ENCODE measurements at regions not wholly inside any gene's neighbourhood (a gene's known extent, or its start where the extent isn't known, plus 50 kb on each side); places are given as distances from the start of the nearest gene placed in this dataset.

DNA sequence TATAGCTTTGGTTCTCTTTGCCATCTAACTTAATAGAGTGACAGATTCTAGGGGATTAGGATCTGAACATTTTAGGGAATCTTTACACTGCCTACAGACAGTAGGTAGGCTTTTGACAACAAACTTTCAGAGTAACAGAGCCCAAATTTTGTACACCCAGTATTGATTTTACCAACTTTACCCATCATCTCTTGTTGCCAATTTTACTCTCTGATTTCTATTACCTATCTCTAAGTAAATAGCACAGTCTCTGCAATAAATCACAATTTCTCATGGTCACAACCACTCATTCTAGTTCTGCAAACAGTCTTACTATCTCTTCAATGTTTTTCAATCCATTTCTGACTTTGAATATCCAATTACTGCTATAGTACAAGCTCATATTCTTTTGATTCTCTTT is 1097.6 kb upstream of the PHF14 start:
- no peak for DNase-seq

DNA sequence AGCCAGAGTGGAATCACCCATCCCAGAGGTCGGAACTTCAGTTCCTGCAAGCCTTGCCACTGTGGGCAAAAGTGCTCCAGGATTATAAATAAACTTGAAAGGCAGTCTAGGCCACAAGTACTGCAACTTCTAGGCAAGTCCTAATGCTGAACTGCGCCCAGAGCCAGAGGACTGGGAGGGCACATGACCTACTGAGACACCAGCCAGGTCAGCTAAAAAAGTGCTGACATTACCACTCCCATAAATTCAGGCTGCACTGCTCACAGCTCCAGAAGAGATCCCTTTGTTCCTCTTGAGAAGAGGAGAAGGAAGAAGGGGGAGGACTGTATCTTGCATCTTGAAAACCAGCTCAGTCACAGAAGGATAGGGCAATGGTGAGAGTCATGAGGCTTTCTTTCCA is 1084.1 kb upstream of the PHF14 start:
- no peak for DNase-seq

DNA sequence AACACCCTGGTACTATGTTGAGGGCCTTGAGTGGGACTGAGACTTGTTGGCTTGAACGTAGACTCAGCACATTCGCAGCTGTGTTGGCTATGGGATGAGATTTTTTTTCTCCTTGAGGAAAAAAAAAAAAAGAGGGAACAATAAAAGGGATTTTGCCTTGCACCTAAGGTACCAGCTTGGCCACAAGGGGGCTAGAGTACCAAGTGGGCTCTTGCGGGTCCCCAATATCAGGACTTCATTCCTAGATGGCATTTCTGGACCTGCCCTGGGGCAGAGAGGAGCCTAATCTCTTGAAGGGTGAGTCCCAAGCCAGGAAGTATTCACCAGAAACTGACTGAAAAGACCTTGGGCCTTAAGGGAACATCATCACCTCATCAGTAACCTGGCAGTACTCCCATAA is 1083.6 kb upstream of the PHF14 start:
- no peak for DNase-seq

GRCh38 chr7:9891056-9891455 is 1082.6 kb upstream of the PHF14 start:
- DNase-seq = no peak

DNA sequence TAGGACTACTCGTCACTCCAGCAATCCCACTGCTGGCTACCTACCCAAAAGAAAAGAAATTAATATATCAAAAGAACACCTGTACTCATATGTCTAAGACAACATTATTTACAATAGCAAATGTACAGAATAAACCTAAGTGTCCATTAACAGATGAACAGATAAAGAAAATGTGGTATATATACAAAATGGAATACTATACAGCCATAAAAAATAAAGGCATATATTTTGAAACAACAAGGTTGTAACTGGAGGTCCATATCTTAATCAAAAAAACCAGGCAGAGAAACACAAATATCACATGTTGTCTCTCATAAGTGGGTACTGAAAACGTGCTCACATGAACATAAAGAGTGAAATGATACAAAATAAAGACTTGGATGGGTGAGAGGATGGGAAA is 1073.3 kb upstream of the PHF14 start:
- DNase-seq = no peak

- no peak for DNase-seq
Observed at GRCh38 chr7:9921326-9921725, 1052.3 kb upstream of the PHF14 start.

DNA sequence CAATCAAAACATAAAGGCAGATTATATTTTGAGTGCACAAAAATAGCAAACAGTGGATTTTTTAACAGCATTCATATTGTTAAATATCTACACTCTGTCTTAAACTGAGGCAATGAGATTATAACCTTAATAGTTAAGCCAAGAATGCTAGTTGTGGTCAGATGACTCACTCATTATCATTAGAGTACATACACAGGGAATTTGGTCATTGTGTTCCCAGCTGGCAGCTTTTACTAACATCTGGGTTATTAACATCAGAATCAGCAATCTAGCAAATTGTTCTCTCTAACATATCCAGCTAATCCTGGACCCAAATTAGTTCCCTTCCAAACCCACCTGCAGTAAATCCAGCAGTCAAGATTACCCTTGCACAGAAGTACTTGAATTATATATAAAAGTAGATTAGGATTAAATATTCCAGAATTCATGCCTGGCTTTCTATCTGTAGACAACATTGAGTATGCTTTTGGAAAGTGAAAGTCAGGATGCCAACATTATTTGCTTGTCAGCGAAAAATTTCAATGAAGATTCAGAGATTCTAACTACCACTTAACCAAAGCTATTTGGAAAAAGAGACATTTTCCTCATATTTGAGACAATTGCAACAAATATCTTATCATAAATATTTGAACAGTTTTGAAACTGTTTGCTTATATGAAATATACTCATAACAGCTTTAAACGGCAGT is 1035.6 kb upstream of the PHF14 start:
- DNase-seq = no peak

DNA sequence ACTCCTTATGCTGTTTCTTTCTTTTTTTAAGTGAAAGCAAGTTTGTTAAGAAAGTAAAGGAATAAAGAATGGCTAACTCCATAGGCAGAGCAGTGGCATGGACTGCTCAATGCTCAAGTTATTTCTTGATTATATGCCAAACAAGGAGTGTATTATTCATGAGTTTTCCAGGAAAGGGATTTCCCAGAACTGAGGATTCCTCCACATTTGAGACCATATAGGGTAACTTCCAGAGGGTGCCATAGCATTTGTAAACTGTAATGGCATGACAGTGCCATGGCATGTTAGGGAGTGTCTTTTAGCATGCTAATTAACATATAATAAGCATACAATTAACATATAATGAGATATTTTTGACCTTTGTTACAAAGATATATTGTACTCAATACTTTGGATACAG is 1034.5 kb upstream of the PHF14 start:
- DNase-seq = no peak

GRCh38 chr7:9945131-9945530 is 1028.5 kb upstream of the PHF14 start:
- DNase-seq = peak; percentile 74

DNA sequence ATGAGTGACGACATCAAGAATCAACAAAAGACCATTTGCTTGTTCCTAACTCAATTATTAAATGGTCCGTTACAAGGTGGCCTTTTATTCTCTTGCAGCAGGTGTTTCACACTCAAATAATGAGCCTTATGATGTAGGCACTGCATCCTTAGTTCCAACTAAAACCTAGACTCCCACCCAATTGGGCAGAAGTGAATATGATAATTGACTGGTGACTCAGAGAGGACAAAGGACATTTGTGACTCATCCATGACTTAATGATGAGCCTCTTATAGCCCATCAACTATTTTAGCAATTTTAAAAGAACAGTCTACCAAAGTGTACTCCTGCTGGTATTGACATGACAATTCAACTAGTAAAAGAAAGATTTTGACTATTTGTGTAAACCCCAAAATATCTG is 1027.8 kb upstream of the PHF14 start:
- peak; percentile 92 for DNase-seq

GRCh38 chr7:9955138-9955537 is 1018.5 kb upstream of the PHF14 start:
- DNase-seq = no peak

DNA sequence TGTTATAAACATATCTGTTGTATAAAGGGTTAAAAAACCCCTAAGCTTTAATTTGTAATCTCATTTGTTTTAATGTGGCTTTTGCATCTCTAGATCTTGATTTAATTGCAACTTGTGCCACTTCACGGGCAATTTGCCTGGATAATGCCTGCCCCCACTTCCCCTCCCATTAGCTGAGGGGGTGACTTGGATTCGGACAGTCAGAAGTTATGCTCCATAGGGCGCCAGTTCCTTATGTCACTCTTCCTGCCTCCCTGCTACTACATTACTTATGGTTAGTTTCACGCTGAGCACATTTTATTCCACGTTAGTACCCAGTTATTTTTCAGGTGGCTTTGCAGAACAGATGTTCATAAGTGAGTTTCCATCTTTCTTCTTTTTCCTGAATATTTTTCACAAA is 1015.2 kb upstream of the PHF14 start:
- no peak for DNase-seq

DNA sequence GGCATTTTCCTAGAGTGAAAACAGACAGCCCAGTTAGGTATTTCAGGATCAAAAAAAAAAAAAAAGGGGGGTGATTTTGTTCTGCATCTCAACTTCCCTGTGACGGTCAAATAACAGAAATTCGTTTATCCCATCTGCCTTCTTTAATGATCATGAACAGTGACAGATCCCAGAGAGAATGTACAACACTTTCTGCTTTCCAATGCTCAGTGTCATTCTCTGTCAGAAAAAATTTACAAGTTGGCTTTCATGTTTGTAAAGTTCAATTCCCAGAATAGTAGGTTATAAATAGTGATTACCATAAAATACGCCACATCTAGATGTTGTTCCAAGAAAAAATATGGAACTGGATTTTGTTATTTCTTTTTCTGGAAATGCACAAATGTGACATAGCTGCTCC is 1013.2 kb upstream of the PHF14 start:
- no peak for DNase-seq

- no peak for DNase-seq
Observed at GRCh38 chr7:9961161-9961922, 1012.3 kb upstream of the PHF14 start.

DNA sequence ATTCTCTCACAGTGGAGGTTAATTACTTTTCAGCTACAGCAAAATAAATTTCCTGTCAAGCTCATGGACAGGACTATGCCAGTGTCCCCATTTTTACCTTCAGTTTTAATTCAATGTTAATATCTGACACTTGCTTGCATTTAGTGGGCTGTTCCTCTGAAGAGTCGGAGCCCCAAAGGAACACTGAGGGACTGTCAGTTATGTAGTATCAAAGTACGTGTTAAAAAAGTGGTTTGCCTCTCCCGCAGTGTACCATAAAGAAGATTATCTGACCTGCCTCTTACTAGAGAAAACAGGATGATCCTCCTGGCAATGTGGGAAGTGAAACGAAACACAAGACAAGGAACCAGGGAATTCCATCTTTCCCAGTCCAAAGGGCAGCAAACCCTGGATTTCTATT is 1010.9 kb upstream of the PHF14 start:
- DNase-seq = no peak

- no peak for DNase-seq
Observed at GRCh38 chr7:9978106-9979064, 995.3 kb upstream of the PHF14 start.

DNA sequence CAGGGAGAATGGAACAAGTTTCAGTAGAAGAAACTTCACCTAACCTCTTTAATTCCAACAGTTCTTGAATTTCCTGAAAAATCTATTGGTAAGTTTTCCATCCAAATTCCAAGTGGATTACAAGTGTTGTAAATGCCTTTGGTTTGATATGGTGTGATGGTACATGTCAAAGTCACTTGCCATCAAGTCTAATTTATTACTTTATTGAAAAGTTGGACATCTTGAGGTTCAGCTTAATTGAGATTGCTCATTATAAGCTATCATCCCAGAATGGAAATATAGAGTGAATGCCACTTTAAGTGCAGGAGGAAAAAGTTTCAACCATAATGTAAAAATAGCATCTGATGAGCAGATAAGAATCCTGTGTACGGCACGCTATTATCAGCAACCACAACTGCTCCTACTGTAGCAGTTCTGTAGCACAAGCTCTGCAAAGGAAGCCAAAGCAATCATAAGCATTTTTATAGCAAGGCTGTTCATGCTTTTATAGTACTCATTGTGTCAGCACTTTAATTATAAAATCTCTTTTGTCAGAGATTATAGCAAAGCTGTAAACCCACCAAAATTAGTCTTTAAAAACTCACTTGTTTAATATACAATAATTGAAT is 991.8 kb upstream of the PHF14 start:
- no peak for DNase-seq

GRCh38 chr7:9983048-9983447 is 990.6 kb upstream of the PHF14 start:
- DNase-seq = no peak

- no peak for DNase-seq
Observed at GRCh38 chr7:10015687-10016086, 958.0 kb upstream of the PHF14 start.

DNA sequence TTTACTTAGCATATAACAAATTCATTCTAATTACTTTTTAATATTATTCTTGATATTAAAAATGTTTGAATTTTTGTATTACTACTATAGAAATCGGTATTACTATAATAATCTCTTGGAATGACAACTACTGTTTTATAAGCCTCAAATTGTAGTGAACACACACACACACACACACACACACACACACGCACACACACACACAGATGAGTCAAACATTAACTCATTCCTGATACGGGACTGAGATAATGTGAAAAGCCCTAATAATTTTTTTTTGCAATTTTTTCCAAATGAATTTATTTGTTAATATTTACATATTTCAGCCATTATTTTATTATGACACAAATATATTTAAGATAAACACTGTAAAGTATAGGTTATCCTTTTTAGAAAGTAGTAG is 951.2 kb upstream of the PHF14 start:
- DNase-seq = no peak

- DNase-seq = no peak
Observed at GRCh38 chr7:10022957-10023356, 950.7 kb upstream of the PHF14 start.

GRCh38 chr7:10034843-10035556 is 938.7 kb upstream of the PHF14 start:
- no peak for DNase-seq

GRCh38 chr7:10036693-10037092 is 937.0 kb upstream of the PHF14 start:
- no peak for DNase-seq
